HCT116 (cell line): ENCODE measurements at regions not wholly inside any gene's neighbourhood (a gene's known extent, or its start where the extent isn't known, plus 50 kb on each side); places are given as distances from the start of the nearest gene placed in this dataset.

ENCODE experiments used
- CTCF ChIP-seq, 3 experiments: fragments of 200-600 bp in 1 of 3; sonication (generic) in 1 of 3; IDR thresholded peaks in 2 of 3; conservative IDR thresholded peaks in 1 of 3; 2 replicates each; pipeline ENCODE4 v1.5.1; 2012 to 2017; ENCODE audit warnings: low read depth in 2 of 3, low read length in 2 of 3, antibody characterized with exemption in 1 of 3, borderline replicate concordance in 1 of 3, control low read depth in 1 of 3, mild to moderate bottlenecking in 1 of 3, mixed read lengths in 1 of 3, mixed run types in 1 of 3, moderate library complexity in 1 of 3; ENCODE audit not compliant: insufficient read depth in 1 of 3
- EZH2 ChIP-seq: fragments of 200-600 bp; sonication (generic); IDR thresholded peaks from 2 replicates; pipeline ENCODE4 v1.6.1; 2017; ENCODE audit warnings: antibody characterized with exemption, mixed run types
- EZH2phosphoT487 ChIP-seq: fragments of 200-600 bp; IDR thresholded peaks from 2 replicates; pipeline ENCODE4 v1.6.1; 2018; ENCODE audit warnings: antibody characterized with exemption, borderline replicate concordance
- POLR2A ChIP-seq: IDR thresholded peaks from 2 replicates; pipeline ENCODE4 v1.7.0; 2011; ENCODE audit warnings: borderline replicate concordance; ENCODE audit not compliant: insufficient read depth, insufficient read length; ENCODE audit errors: extremely low read depth
- POLR2AphosphoS5 ChIP-seq: IDR thresholded peaks from 2 replicates; pipeline ENCODE4 v1.6.1; 2011; ENCODE audit warnings: mild to moderate bottlenecking, low read depth, low read length, moderate library complexity
- REST ChIP-seq: IDR thresholded peaks from 2 replicates; pipeline ENCODE4 v1.6.1; 2012; ENCODE audit warnings: low read depth
- ZBTB33 ChIP-seq: IDR thresholded peaks from 2 replicates; pipeline ENCODE4 v1.6.1; 2011; ENCODE audit warnings: mild to moderate bottlenecking, low read length, moderate library complexity; ENCODE audit not compliant: insufficient replicate concordance; ENCODE audit errors: extremely low read depth
- ZNF274 ChIP-seq: fragments of 200-500 bp; sonication (Bioruptor generic); IDR thresholded peaks from 2 replicates; pipeline ENCODE4 v1.6.1; 2014; ENCODE audit warnings: mild to moderate bottlenecking, low read depth, low read length, inconsistent platforms

- TF ChIP-seq EZH2phosphoT487 (no peak), EZH2 (no peak), POLR2A (no peak), CTCF (IDR thresholded peaks at IDR 0.05 in 2 of 3, conservative IDR thresholded peaks at IDR 0.05 in 1 of 3; ENCODE audit: borderline replicate concordance in 1 of 3, insufficient read depth in 1 of 3, low read depth in 2 of 3, low read length in 2 of 3) (no peak), REST (no peak), ZNF274 (no peak), ZBTB33 (no peak), POLR2AphosphoS5 (no peak)
Measured at GRCh38 chr2:157127249-157128012, 130.1 kb upstream of the GALNT5 start.
